Sigmoid colon (tissue), 6 donors: ENCODE measurements at regions not wholly inside any gene's neighbourhood (a gene's known extent, or its start where the extent isn't known, plus 50 kb on each side); places are given as distances from the start of the nearest gene placed in this dataset.
"Not testable (repeated sequence)": the region's sequence is repeated elsewhere in the genome, so short reads cannot be mapped to it uniquely, and the experiment has no call there.

Source experiments
- DNase-seq: peaks from one replicate; pipeline ENCODE4 v3.0.0-alpha.2; 2019
- H3K27ac ChIP-seq, 4 donors: fragments of 200-600 bp; sonication (generic); one replicate each; pipeline ENCODE4 v1.5.1; 2016 to 2019; ENCODE audit warnings: mild to moderate bottlenecking in 1 of 4
- H3K27me3 ChIP-seq, 3 donors: fragments of 200-600 bp; sonication (generic); one replicate each; pipeline ENCODE4 v1.5.1; 2019; ENCODE audit warnings: mild to moderate bottlenecking in 1 of 3
- H3K36me3 ChIP-seq, 4 donors: fragments of 200-600 bp; sonication (generic); one replicate each; pipeline ENCODE4 v1.5.1; 2016 to 2019
- H3K4me1 ChIP-seq, 4 donors: fragments of 200-600 bp; sonication (generic); one replicate each; pipeline ENCODE4 v1.5.1; 2017 to 2019
- H3K4me3 ChIP-seq, 4 donors: fragments of 200-600 bp; sonication (generic); one replicate each; pipeline ENCODE4 v1.5.1; 2017 to 2019; ENCODE audit warnings: mild to moderate bottlenecking in 2 of 4, moderate library complexity in 1 of 4
- H3K9me3 ChIP-seq, 4 donors: fragments of 200-600 bp in 3 of 4; sonication (generic) in 3 of 4; one replicate each; pipeline versions ENCODE4 v1.5.1 to v1.6.1; 2013 to 2019
- CTCF ChIP-seq, 4 experiments: fragments of 450-650 bp in 3 of 4; fragments of 200-600 bp in 1 of 4; IDR thresholded peaks; one replicate each; pipeline ENCODE4 v1.5.1; 2016 to 2019; ENCODE audit warnings: antibody characterized with exemption in 4 of 4, mild to moderate bottlenecking in 3 of 4, moderate library complexity in 2 of 4
- EP300 ChIP-seq, 4 donors: sonication (generic); formaldehyde crosslinking; IDR thresholded peaks; one replicate each; pipeline ENCODE4 v1.6.1; 2017; ENCODE audit warnings: antibody characterized with exemption in 4 of 4
- POLR2A ChIP-seq, 2 donors: fragments of 450-650 bp; IDR thresholded peaks; one replicate each; pipeline ENCODE4 v1.6.1; 2016; ENCODE audit warnings: antibody characterized with exemption in 2 of 2, mild to moderate bottlenecking in 2 of 2, moderate library complexity in 2 of 2
- POLR2AphosphoS5 ChIP-seq, 4 donors: sonication (generic); formaldehyde crosslinking; IDR thresholded peaks; one replicate each; pipeline ENCODE4 v1.6.1; 2017; ENCODE audit warnings: antibody characterized with exemption in 4 of 4
- WGBS, 2 donors: extraction: QIAGEN DNeasy Blood & Tissue Kit; methylation state at CpG; one replicate each; pipeline ENCODE4 v1.1.7; 2013; 5-methylcytosine and 5-hydroxymethylcytosine counted together
- intact Hi-C: fragments of 100-400 bp; cut with DNase I; formaldehyde crosslinking; loops from one replicate; pipeline ENCODE4 v1.15.1; 2023
- donor health status: healthy with polysubstance abuse.
- donor health status: healthy.

DNA sequence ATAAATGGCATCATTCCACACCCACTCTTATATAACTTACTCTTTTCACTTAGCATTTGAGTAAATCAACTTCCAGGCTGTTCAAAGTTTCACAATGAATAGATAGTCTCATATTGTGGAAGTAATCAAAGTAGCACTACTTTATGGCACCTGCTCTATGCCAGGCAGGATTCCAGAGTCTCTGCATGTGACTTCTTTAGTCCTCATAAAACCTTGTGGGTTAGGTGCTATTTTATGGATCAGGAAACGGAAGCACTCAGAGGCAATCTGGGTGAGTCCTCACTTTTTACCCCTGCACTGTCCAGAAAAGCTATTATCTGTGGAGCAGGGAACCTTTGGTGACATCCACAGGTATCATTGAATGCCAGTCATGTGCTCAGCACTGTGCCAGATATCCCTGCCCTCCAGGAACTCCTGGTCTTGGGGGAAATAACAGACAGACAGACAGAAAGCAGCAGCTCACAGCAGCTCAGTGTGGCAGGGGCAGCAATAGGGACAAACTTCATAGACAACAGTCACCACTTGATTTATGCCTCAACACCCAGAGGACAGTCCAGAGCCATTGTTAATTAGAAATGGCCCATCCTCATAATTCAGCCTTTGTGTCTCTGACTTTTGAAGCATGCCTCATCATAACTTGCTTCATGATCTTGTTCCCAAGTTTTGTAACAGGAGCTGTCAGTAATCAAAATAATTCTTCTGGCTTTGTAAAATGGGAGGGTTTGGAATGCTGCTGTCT, 160.6 kb downstream of the SEC23IP start:
- 8 to 21% methylated on average over 1 of the region's 1 CpG for WGBS, 2 donors
- intact Hi-C loops: no loop called here
- DNase-seq: no peak

DNA sequence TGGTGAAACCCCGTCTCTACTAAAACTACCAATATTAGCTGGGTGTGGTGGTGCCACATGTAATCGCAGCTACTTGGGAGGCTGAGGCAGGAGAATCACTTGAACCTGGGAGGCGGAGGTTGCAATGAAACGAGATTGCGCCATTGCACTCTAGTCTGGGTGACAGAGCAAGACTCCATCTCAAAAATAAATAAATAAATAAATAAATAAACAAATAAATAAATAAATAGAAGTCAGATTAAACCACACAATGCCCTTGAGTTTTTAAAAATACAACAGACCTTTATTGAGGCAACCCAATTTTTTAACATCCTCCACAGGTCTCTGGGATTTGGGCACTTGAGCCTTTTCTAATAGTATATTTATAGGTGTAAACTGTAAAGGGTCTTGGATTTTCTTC, 167.3 kb downstream of the SEC23IP start:
- intact Hi-C loops, DNase-seq, H3K36me3 ChIP-seq, H3K4me3 ChIP-seq, H3K27ac ChIP-seq, H3K9me3 ChIP-seq, H3K27me3 ChIP-seq, H3K4me1 ChIP-seq: not testable (repeated sequence)
- WGBS, 2 donors: 96 to 98% methylated on average over 5 of the region's 5 CpGs

More for the DNA sequence above, 160.6 kb downstream of the SEC23IP start:
- Histone ChIP-seq H3K36me3 (no peaks in the 10 kb centered on the region), H3K27ac (no peak overlapping the region), H3K4me3 (no peak overlapping the region), H3K4me1 (no peaks in the 10 kb centered on the region), H3K9me3 (no peaks in the 10 kb centered on the region), H3K27me3 (no peaks in the 10 kb centered on the region)
- TF ChIP-seq EP300 (IDR thresholded peaks at IDR 0.05) (no peak), POLR2A (IDR thresholded peaks at IDR 0.05) (no peak), CTCF (IDR thresholded peaks at IDR 0.05) (no peak), POLR2AphosphoS5 (IDR thresholded peaks at IDR 0.05) (no peak)

DNA sequence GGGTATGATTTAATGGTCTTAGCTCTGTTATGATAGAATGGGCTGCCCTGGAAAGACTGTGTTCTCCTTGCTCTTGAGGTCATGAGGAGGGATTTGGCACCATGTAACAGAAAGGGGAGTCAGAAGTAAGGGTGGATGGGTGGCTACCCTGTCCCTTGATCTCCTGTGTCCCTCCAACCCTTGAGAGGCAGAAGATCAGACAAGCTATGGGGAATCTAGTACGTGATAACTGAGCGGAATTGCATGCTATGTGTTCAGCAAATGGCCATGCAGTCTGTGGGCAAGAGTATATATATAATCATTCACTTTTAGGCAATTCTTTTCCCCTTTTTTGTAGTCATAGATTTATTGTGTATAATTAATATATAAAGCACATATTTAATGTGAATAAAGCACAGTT, 174.9 kb downstream of the SEC23IP start:
- H3K4me1 ChIP-seq: no peaks in the 10 kb centered on the region
- no peak for TF ChIP-seq POLR2AphosphoS5 (IDR thresholded peaks at IDR 0.05)
- intact Hi-C loops: no loop called here
- DNase-seq: no peak
- H3K27ac ChIP-seq: no peak overlapping the region
- peaks cover 0 to 12% (median 0%) of the 10 kb centered on the region in 3 donors for H3K27me3 ChIP-seq
- H3K36me3 ChIP-seq: no peaks in the 10 kb centered on the region
- H3K4me3 ChIP-seq: no peak overlapping the region
- WGBS, 2 donors: 91 to 94% methylated on average over 2 of the region's 2 CpGs
- H3K9me3 ChIP-seq: no peaks in the 10 kb centered on the region

DNA sequence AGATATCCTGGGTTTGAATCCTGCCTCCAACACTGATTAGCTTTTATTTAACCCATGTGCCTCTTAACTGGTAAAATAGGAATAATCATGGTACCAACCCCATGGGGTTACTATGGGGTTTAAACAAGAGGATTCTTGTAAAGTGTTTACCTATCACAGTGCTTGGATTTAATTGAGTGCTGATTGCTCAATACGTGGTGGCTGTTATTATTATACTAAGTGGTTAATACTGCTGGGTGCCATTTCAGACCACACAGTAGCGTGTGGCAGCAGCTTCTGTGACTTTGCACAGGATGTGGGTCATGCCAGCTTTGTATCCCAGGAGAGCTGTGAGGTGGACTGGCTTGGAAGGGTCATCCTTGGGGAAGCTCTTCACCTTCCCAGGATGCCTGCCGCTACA, 177.2 kb downstream of the SEC23IP start:
- WGBS, 2 donors: 48 to 67% methylated on average over 3 of the region's 3 CpGs
- Histone ChIP-seq H3K9me3 (peaks cover 0 to 3% (median 0%) of the 10 kb centered on the region in 4 donors), H3K36me3 (no peaks in the 10 kb centered on the region), H3K27ac (no peak overlapping the region), H3K4me3 (no peak overlapping the region), H3K27me3 (peaks cover 0 to 12% (median 0%) of the 10 kb centered on the region in 3 donors), H3K4me1 (no peaks in the 10 kb centered on the region)
- DNase-seq: no peak
- TF ChIP-seq EP300 (IDR thresholded peaks at IDR 0.05): no peak
- TF ChIP-seq POLR2AphosphoS5 (IDR thresholded peaks at IDR 0.05): no peak
- no peak for TF ChIP-seq POLR2A (IDR thresholded peaks at IDR 0.05)
- no peak for TF ChIP-seq CTCF (IDR thresholded peaks at IDR 0.05)
- intact Hi-C loops: no loop called here

DNA sequence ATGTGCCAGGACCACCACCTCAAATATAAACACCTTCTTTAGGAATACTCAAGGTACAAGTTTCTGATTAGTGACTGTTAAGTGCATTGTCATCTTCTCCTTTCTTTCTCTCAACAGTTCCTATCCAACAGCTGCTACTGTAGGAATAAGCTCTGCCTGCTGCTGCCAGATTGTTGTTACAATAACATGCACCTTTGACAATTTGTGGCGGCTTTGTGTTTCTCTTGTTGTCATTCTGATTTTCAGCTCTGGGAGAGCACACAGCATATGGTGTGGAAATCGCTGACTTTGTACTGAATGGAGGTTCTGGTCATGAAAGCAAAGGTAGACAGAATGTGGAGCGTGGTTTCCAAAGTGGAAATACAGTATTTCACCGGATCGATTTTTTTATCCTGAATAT, 182.8 kb downstream of the SEC23IP start:
- no peak for DNase-seq
- no peaks in the 10 kb centered on the region for H3K4me1 ChIP-seq
- WGBS, 2 donors: 84 to 86% methylated on average over 5 of the region's 5 CpGs
- peaks cover 0 to 11% (median 0%) of the 10 kb centered on the region in 3 donors for H3K27me3 ChIP-seq
- no peak overlapping the region for H3K27ac ChIP-seq
- peaks cover 0 to 3% (median 0%) of the 10 kb centered on the region in 4 donors for H3K9me3 ChIP-seq
- H3K36me3 ChIP-seq: no peaks in the 10 kb centered on the region
- no peak overlapping the region for H3K4me3 ChIP-seq
- intact Hi-C loops: no loop called here
- TF ChIP-seq POLR2AphosphoS5 (IDR thresholded peaks at IDR 0.05) (no peak), POLR2A (IDR thresholded peaks at IDR 0.05) (no peak), EP300 (IDR thresholded peaks at IDR 0.05) (no peak), CTCF (IDR thresholded peaks at IDR 0.05) (no peak)
